Activated T-cell treated with anti-CD3 and anti-CD28 coated beads, Interleukin-2, amount 50 U/mL, for 72 hours (primary cell): ENCODE measurements at regions not wholly inside any gene's neighbourhood (a gene's known extent, or its start where the extent isn't known, plus 50 kb on each side); places are given as distances from the start of the nearest gene placed in this dataset.
A peak's percentile ranks its signal among the peaks of the same experiment; 100 is the strongest.

ENCODE experiments used
- ATAC-seq, 2 donors: fragments of 150-1000 bp; cut with Tn5 transposase; replicated peaks in 1 of 2; 2 replicates each; pipeline ENCODE4 v1.10.0; 2021; ENCODE audit warnings: moderate library complexity in 2 of 2, mild to moderate bottlenecking in 1 of 2
- DNase-seq, 2 donors: peaks; one replicate each; pipeline ENCODE4 v3.0.0; 2021 to 2022; ENCODE audit warnings: mixed read lengths in 1 of 2
- H3K27ac Mint-ChIP-seq: one replicate; pipeline ENCODE4 v1.8.0; 2022; ENCODE audit warnings: mild to moderate bottlenecking, moderate library complexity, mixed read lengths
- H3K27me3 Mint-ChIP-seq: one replicate; pipeline ENCODE4 v1.8.0; 2022; ENCODE audit warnings: low read depth, mixed read lengths
- H3K36me3 Mint-ChIP-seq, 2 donors: one replicate each; pipeline ENCODE4 v1.8.0; 2022; ENCODE audit warnings: mixed read lengths in 2 of 2, mild to moderate bottlenecking in 1 of 2; ENCODE audit not compliant: insufficient read depth in 2 of 2
- H3K4me1 Mint-ChIP-seq: one replicate; pipeline ENCODE4 v1.8.0; 2022; ENCODE audit warnings: low read depth, mixed read lengths
- H3K4me3 Mint-ChIP-seq, 2 donors: one replicate each; pipeline ENCODE4 v1.8.0; 2022; ENCODE audit warnings: mild to moderate bottlenecking in 2 of 2, mixed read lengths in 2 of 2, moderate library complexity in 2 of 2
- H3K9me3 Mint-ChIP-seq, 2 donors: one replicate each; pipeline ENCODE4 v1.8.0; 2022; ENCODE audit warnings: mixed read lengths in 2 of 2

GRCh38 chr3:106365061-106365691 lies 496.4 kb upstream of the CBLB start:
- ATAC-seq (no peak), DNase-seq (no peak)
- peaks cover 8% of the 10 kb centered on the region for H3K4me1 Mint-ChIP-seq
- no peaks in the 10 kb centered on the region for H3K27me3 Mint-ChIP-seq
- H3K36me3 Mint-ChIP-seq = peaks cover 11 to 21% of the 10 kb centered on the region in 2 donors
- peak overlapping the region; percentile 5 to 89 for H3K4me3 Mint-ChIP-seq
- peaks cover 1 to 9% of the 10 kb centered on the region in 2 donors for H3K9me3 Mint-ChIP-seq
- peak overlapping the region; percentile 96 for H3K27ac Mint-ChIP-seq

- peaks cover 11 to 20% of the 10 kb centered on the region in 2 donors for H3K36me3 Mint-ChIP-seq
- no peaks in the 10 kb centered on the region for H3K27me3 Mint-ChIP-seq
- no peak overlapping the region for H3K27ac Mint-ChIP-seq
- peaks cover 1 to 9% of the 10 kb centered on the region in 2 donors for H3K9me3 Mint-ChIP-seq
- ATAC-seq = no peak
- no peak for DNase-seq
- H3K4me1 Mint-ChIP-seq = peaks cover 8% of the 10 kb centered on the region
- no peak overlapping the region for H3K4me3 Mint-ChIP-seq
Observed at GRCh38 chr3:106366352-106366751, 497.5 kb upstream of the CBLB start.

- Mint-ChIP-seq H3K27me3 (no peaks in the 10 kb centered on the region), H3K27ac (no peak overlapping the region), H3K4me1 (peaks cover 8% of the 10 kb centered on the region), H3K9me3 (peaks cover 0 to 4% of the 10 kb centered on the region in 2 donors), H3K4me3 (no peak overlapping the region), H3K36me3 (peaks cover 7 to 11% of the 10 kb centered on the region in 2 donors)
- ATAC-seq = no peak
- DNase-seq = no peak
Observed at GRCh38 chr3:106367496-106367895, 498.7 kb upstream of the CBLB start.

DNA sequence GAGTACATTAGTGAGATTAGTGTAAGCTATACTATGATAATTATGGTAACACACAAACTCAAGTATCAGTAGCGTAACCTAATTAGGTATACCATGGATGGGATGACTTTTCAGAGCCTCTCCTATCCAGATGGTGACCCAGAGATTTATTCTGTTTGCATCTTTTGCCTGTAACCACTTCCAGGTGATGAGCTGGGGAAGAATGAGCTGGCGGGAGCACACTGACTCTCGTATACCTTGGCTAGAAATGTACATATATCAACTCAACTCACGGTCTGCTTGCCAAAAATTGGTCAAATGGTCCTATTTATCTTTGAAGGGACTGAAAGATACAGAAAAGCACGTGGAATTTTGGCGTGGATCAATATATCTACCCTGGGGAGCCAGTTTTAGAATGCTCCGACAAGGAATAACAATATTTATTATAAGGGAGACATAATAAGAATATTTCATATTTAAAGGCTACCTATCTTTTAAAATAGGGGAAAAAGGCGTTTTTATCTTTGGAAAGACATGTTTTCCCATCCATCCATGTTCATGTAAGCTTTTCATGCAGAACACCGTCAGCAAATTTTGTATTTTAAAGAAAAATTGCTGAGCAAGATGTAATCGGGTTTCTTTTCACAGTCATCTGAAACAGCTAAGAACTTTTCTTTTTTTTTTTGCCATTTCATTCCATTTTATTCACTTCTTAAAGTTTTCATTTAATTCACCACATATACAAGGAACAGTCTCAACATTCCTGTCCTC lies 502.6 kb upstream of the CBLB start:
- H3K36me3 Mint-ChIP-seq = peaks cover 1 to 5% of the 10 kb centered on the region in 2 donors
- no peaks in the 10 kb centered on the region for H3K27me3 Mint-ChIP-seq

GRCh38 chr3:106371971-106372805 lies 503.4 kb upstream of the CBLB start:
- Mint-ChIP-seq H3K36me3 (peaks cover 1 to 5% of the 10 kb centered on the region in 2 donors), H3K4me3 (no peak overlapping the region), H3K4me1 (no peaks in the 10 kb centered on the region), H3K9me3 (no peaks in the 10 kb centered on the region), H3K27ac (no peak overlapping the region), H3K27me3 (no peaks in the 10 kb centered on the region)
- ATAC-seq (no peak), DNase-seq (no peak)

More for the DNA sequence above, 502.6 kb upstream of the CBLB start:
- Mint-ChIP-seq H3K27ac (no peak overlapping the region), H3K9me3 (no peaks in the 10 kb centered on the region), H3K4me3 (no peak overlapping the region), H3K4me1 (no peaks in the 10 kb centered on the region)
- DNase-seq (no peak), ATAC-seq (no peak)

- H3K4me3 Mint-ChIP-seq = no peak overlapping the region
- ATAC-seq (no peak), DNase-seq (no peak)
- no peaks in the 10 kb centered on the region for H3K4me1 Mint-ChIP-seq
- H3K27ac Mint-ChIP-seq = no peak overlapping the region
- no peaks in the 10 kb centered on the region for H3K9me3 Mint-ChIP-seq
- peaks cover 1 to 2% of the 10 kb centered on the region in 2 donors for H3K36me3 Mint-ChIP-seq
- no peaks in the 10 kb centered on the region for H3K27me3 Mint-ChIP-seq
Observed at GRCh38 chr3:106372806-106373190, 504.0 kb upstream of the CBLB start.

DNA sequence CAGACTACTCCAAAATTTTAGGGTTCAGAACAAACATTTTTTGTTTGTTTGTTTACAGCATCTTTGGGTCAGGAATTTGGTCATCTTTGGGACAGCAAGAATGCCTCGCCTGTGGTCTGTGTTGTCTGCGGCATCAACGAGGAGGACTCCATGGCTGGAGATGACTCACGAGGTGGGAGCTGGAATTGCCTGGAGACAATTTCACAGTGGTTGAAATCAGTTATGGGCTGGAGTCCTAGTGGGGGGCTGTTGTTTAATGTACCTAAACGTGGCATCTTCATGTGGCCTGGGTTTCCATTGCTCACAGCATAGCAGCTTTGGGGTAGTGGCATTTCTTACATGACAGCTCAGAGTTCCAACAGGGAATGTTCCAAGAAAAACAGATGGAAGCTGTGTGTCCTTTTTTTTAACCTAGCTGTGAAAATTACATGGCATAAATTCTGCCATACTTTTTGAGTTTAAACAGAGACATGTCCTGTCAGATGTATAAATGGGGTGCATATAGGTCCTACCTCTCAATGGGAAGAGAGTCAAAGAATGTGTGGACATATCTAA lies 507.3 kb upstream of the CBLB start:
- DNase-seq (no peak), ATAC-seq (no peak)
- Mint-ChIP-seq H3K36me3 (no peaks in the 10 kb centered on the region), H3K27me3 (no peaks in the 10 kb centered on the region), H3K4me1 (peaks cover 5% of the 10 kb centered on the region), H3K4me3 (no peak overlapping the region), H3K27ac (no peak overlapping the region), H3K9me3 (no peaks in the 10 kb centered on the region)

DNA sequence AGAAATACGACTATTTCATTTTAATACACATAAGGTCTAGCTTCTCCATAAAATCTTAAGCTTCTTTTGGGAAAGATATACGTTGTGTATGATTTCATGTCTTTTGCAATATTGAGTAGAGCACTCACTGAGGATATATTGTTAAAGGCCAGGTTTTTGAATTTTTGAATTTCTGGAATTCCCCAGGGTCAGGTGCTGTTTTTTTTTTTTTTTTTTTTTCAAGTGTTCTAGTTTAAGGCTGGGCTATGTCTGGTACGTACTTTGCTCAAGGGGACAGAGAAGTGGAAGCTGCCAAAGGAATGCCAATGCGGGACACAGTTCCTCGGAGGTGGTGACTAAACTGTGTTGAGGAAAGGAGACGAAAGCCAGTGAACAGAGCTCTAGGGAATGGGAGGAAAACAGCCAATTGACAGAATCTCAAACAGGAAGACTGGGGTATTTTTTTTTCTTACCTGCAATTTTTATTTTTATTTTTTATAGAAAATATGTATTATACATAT lies 510.5 kb upstream of the CBLB start:
- Mint-ChIP-seq H3K36me3 (no peaks in the 10 kb centered on the region), H3K27me3 (no peaks in the 10 kb centered on the region)

GRCh38 chr3:106380232-106380631 lies 511.4 kb upstream of the CBLB start:
- Mint-ChIP-seq H3K36me3 (no peaks in the 10 kb centered on the region), H3K9me3 (no peaks in the 10 kb centered on the region), H3K27me3 (no peaks in the 10 kb centered on the region), H3K4me3 (no peak overlapping the region), H3K4me1 (peaks cover 5% of the 10 kb centered on the region), H3K27ac (no peak overlapping the region)
- no peak for ATAC-seq
- no peak for DNase-seq

More for the DNA sequence above, 510.5 kb upstream of the CBLB start:
- ATAC-seq (no peak), DNase-seq (no peak)
- peaks cover 5% of the 10 kb centered on the region for H3K4me1 Mint-ChIP-seq
- H3K9me3 Mint-ChIP-seq = no peaks in the 10 kb centered on the region
- no peak overlapping the region for H3K27ac Mint-ChIP-seq
- H3K4me3 Mint-ChIP-seq = no peak overlapping the region

DNA sequence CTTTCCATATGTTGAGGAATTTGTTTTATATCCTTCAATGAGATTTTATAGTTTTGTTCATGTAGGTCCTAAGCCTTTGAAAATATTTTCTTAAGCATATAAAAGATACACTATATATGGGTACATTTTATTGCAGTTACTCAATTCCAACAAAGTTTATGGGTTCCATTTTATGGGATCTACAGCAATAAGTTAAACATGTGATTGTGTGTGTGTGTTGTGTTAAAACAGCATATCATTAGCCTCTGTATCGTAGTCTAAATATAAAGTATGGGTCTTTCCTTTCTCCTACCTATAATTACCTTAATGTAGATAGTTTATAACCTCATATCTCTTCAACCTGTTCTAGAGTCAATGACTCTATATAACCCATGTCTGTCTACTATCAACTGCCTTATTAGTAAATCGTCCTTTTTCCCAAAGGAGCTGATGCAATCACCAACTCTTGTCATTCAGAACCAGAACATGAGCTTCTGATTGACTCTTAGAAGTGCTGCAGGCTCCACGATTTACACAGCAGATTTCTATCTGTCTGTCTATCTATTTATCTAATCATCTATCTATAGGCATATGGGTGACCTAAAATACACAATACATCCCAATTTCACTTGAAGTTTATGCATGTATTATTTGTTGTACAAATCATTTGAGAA lies 512.6 kb upstream of the CBLB start:
- ATAC-seq (no peak), DNase-seq (no peak)
- Mint-ChIP-seq H3K36me3 (no peaks in the 10 kb centered on the region), H3K27ac (no peak overlapping the region), H3K4me1 (peaks cover 5% of the 10 kb centered on the region), H3K4me3 (no peak overlapping the region), H3K27me3 (no peaks in the 10 kb centered on the region), H3K9me3 (no peaks in the 10 kb centered on the region)

DNA sequence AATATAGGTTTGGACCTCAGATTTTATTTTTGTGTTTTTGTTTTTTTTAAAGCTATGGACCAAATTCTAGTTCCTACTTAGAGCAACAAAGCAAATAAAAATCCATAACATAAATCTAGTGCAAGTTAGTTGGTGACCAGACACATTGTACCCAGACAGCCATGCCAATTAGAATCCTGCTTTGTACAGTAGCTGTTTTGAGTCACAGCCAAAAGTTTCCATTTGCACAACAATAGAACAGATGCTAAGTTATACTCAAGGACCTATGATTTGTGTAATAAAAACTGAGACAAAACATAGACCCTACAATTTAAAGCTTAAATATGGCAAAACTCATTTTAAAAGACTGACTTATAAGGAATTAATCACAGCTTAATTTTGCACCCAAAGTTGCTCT lies 513.1 kb upstream of the CBLB start:
- H3K4me1 Mint-ChIP-seq = peaks cover 5% of the 10 kb centered on the region
- DNase-seq = no peak
- no peak for ATAC-seq
- H3K36me3 Mint-ChIP-seq = no peaks in the 10 kb centered on the region
- H3K27ac Mint-ChIP-seq = no peak overlapping the region
- no peak overlapping the region for H3K4me3 Mint-ChIP-seq
- no peaks in the 10 kb centered on the region for H3K9me3 Mint-ChIP-seq
- no peaks in the 10 kb centered on the region for H3K27me3 Mint-ChIP-seq

GRCh38 chr3:106386050-106386449 lies 517.2 kb upstream of the CBLB start:
- Mint-ChIP-seq H3K36me3 (no peaks in the 10 kb centered on the region), H3K4me1 (peaks cover 6% of the 10 kb centered on the region), H3K4me3 (no peak overlapping the region), H3K27ac (no peak overlapping the region), H3K9me3 (no peaks in the 10 kb centered on the region), H3K27me3 (no peaks in the 10 kb centered on the region)
- DNase-seq = no peak
- no peak for ATAC-seq
